ENCODE measurements at regions not wholly inside any gene's neighbourhood (a gene's known extent, or its start where the extent isn't known, plus 50 kb on each side); places are given as distances from the start of the nearest gene placed in this dataset.

DNA sequence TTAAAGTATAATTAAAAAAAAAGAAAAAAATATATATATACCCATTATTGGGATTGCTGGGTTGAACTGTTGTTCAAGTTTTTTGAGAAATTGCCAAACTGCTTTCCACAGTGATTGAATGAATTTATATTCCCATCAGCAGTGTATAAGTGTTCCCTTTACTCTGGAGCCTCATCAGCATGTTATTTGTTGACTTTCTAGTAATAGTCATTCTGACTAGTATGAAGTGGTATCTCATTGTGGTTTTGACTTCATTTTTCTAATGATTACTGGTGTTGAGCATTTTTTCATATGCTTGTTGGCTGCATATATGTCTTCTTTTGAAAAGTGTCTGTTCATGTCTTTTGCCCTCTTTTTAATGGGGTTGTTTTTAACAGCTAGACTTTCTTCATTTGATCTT lies 1260.8 kb upstream of the GJE1 start:
- no peak for DNase-seq

DNA sequence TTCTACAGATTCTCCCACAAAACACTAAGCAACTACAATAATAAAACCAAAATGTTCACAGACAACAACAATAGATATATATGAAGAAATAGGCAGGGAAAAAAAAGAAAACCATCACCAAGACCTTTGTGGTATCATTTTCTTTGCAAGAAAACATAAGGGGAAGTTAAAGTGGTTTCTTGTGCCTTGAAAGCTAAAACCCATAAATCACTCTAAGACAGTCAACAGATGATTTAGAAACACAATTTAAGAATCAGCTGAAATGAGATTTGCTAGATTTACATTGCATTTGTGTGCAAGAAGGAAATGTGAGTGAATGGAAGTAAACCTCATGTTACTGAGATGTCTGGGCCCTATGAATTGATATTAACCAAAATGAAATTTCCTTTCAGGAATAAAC lies 1265.4 kb upstream of the GJE1 start:
- no peak for DNase-seq

GRCh38 chr6:140858381-140858971 lies 1274.2 kb upstream of the GJE1 start:
- peak; percentile 4 for DNase-seq

- no peak for DNase-seq
Observed at GRCh38 chr6:140857739-140858380, 1274.9 kb upstream of the GJE1 start.

- DNase-seq: no peak
Observed at GRCh38 chr6:140855520-140855919, 1277.2 kb upstream of the GJE1 start.

GRCh38 chr6:140854318-140854717 lies 1278.4 kb upstream of the GJE1 start:
- no peak for DNase-seq

DNA sequence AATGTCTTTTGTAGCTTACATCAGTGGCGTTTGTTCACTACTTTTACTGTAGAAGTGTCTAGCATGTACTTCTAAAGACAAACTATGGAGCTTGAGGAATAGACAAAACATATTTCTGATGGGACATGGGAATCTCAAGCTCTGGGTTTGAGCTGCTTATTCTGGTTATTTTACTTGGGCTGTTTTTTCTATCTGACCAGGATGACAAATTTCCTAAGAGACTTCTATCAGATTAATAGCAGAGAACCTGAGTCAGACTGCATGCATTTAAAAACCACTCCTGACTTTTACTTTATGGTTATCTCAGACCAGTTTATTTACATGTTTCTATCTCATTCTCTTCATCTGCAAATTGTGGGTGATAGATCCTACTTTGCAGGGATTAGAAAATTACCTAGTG lies 1282.3 kb upstream of the GJE1 start:
- no peak for DNase-seq

DNA sequence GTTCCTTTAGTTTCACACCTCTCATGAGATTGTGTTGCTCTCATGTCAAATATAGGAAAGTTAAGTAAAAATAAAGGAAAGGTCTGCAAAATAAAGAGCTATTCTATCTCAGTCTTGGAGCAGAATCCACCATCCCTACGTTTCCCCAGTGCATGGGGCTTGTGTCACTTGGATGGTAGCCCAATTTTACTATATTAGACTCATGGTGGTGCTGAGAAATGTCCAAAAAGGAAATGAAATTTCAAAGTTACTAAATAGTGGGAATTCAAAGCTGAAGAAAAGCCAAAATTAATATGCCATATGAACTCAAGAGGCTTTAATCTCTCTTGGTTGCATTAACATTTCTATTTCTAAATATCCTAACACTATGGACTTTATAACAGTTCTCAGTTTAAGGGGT lies 1283.3 kb upstream of the GJE1 start:
- no peak for DNase-seq

- DNase-seq: no peak
Observed at GRCh38 chr6:140847262-140847645, 1285.5 kb upstream of the GJE1 start.

- DNase-seq: no peak
Observed at GRCh38 chr6:140846503-140847261, 1286.0 kb upstream of the GJE1 start.

DNA sequence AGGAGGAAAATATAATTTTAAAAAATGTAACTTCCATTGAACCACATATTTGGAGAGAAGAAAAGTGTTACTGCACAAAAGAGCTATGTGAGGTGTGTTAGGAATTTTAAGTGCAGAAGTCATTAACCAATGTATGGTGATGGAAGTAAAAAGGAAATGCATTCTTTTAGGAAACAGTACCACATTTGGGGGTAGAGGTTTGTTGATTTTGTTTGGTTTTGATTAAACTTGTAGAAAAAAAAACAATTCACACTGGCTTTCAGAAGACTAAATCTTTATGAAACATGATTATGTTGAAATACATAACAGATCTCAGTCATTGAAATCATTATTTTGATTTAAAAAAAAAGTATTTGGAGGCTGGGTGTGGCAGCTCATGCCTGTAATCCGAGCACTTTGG lies 1287.0 kb upstream of the GJE1 start:
- no peak for DNase-seq

DNA sequence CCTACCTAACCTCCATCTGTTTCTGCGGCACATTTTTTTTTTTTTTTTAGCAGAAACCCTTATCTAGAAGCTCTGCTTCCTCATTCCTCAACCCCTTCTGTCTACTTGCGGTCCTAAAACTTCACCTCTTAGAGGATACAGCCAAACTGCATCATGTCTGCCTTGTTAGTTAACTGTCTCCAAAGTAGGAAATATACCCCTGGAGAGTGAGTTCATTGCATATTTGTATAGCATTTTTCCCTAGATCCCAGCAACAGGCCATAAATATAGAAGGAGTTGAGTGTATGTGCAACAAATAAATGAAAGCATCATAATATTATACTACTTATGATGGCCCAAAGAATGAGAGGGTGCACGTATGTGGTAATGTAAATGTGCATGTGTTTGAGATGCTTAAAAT lies 1288.6 kb upstream of the GJE1 start:
- no peak for DNase-seq

- DNase-seq: no peak
Observed at GRCh38 chr6:140833408-140833807, 1299.3 kb upstream of the GJE1 start.

DNA sequence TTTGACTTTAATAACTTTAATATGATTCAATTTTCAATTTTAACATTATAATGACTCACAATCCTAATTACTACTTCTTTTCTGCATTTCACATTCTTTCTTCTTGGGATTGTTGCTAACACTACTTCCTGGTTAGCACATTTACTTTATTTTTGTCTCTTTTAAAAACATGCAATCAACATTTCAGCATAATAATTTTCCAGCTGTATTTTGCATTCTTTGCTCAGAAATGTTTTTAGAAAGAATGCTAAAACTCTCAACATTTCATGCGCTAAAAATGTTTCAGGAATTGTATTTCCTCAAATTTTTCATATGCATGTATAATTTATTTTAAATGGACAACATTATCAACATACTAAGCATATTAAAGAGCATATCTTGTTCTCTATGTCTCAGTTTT lies 1302.1 kb upstream of the GJE1 start:
- no peak for DNase-seq

GRCh38 chr6:140828856-140829255 lies 1303.9 kb upstream of the GJE1 start:
- no peak for DNase-seq

DNA sequence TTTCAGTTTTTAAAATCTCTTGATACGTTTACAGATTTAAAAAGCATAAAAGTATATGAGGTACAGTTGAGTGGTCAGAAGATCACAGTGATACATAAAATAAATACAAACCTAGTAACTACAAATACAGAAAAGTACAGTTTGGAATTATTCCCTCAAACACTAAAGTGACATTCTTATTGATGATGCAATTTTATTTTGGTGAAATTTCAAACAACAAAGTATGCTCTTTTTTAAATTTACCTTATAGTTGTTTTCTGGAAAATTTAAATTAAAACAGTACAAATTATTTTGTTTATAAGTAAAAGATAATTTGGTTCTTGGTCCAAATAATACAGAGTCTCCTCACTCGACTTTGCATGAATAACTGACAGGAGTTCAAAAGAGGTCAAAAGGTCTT lies 1305.1 kb upstream of the GJE1 start:
- DNase-seq: no peak

DNA sequence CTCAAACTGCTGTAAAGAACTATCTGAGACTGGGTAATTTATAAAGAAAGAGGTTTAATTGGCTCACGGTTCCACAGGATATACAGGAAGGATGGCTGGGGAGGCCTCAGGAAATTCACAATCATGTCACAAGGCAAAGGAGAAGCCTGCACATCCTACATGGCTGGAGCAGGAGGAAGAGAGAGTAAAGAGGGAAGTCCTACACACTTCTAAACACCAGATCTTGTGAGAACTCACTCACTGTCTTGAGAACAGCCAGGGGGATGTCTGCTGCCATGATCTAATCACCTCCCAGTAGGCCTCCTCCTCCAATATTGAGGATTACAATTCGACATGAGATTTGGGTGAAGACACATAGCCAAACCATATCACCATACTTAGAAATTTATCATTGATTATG lies 1307.0 kb upstream of the GJE1 start:
- no peak for DNase-seq

DNA sequence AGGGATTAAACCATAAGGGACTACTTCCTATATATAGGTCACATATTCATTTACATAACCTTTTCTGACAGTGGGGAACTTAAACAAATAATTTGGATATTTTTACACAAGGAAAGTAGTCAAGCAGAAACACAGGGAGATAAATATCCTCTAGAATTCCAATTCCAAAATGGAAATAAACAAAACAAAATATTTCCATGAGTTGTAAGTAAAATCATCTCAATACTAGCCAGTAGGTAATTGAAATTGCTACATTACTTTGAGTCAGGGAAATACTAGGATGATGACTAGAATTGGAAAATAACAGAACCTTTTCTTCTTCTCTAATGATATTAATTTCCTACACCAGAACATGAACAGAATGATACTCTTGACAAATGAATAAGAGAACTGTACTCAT lies 1308.1 kb upstream of the GJE1 start:
- no peak for DNase-seq

GRCh38 chr6:140821196-140821595 lies 1311.5 kb upstream of the GJE1 start:
- DNase-seq: no peak

- no peak for DNase-seq
Observed at GRCh38 chr6:140817176-140817575, 1315.5 kb upstream of the GJE1 start.

- DNase-seq: no peak
Observed at GRCh38 chr6:140816681-140817080, 1316.0 kb upstream of the GJE1 start.

DNA sequence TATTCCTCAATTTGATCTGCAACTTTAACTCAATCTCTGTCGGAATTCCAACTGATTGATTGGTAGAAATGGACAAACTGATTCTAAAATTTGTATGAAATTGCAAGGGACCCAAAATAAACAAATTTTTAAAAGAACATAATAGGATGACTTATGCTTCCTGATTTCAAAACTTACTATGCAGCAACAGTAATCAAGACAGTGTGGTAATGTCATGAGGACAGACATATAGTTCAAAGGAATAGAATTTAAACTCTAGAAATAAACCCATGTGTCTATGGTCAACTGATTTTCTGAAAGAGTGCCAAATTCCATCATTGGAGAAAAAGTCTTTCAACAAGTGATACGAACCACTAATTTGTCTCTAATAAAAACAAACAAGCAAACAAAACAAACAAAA lies 1320.1 kb upstream of the GJE1 start:
- DNase-seq: no peak

DNA sequence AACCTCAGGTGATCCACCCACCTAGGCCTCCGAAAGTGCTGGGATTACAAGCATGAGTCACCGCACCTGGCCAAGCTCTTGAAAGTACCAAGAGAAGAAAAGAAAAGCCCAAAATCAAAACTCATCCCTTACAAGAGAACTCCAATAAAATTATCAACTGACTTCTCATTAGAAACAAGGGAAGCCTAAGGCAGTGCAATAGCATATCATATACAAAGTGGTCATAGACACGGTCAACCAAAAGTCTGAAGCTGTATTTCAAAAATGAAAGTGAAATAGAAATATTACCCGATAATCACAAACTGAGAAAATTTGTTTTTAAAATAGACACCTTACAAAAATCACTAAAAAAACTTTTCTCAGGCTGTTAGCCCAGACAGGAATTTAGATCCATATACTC lies 1321.1 kb upstream of the GJE1 start:
- DNase-seq: no peak

DNA sequence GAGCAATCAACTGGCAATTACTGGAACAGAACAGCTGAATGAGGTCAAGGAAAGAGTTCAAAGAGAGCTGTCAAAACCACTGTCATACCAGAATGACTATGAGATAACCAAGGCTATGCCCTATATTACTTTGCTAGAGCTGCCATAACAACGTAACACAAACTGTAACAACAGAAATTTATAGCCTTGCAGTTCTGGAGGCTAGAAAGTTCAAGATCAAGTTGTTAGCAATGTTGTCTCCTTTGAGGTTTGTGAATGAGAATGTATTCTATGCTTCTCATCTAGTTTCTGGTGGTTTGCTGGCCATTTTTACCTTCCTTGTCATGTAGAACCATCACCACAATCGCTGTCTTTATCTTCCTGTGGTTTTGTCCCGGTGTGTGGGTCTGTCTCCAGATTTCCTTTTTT lies 1323.0 kb upstream of the GJE1 start:
- DNase-seq: peak; percentile 83

GRCh38 chr6:140806431-140806830 lies 1326.3 kb upstream of the GJE1 start:
- DNase-seq: no peak
